Activated naive CD4-positive, alpha-beta T cell treated with anti-CD3 and anti-CD28 coated beads, Interleukin-2, amount 50 U/mL, for 72 hours (primary cell): ENCODE measurements at regions not wholly inside any gene's neighbourhood (a gene's known extent, or its start where the extent isn't known, plus 50 kb on each side); places are given as distances from the start of the nearest gene placed in this dataset.

Experiments
- ATAC-seq, 2 donors: fragments of 150-1000 bp; cut with Tn5 transposase; 2 replicates each; pipeline ENCODE4 v1.10.0; 2021; ENCODE audit warnings: mild to moderate bottlenecking in 2 of 2, moderate library complexity in 2 of 2
- DNase-seq, 2 donors: peaks; one replicate each; pipeline ENCODE4 v3.0.0; 2021 to 2022; ENCODE audit warnings: low spot score in 2 of 2
- H3K27ac Mint-ChIP-seq, 2 donors: one replicate each; pipeline ENCODE4 v1.8.0; 2022; ENCODE audit warnings: mild to moderate bottlenecking in 2 of 2, mixed read lengths in 2 of 2
- H3K36me3 Mint-ChIP-seq, 2 donors: one replicate each; pipeline ENCODE4 v1.8.0; 2022; ENCODE audit warnings: mixed read lengths in 2 of 2
- H3K9me3 Mint-ChIP-seq, 2 donors: one replicate each; pipeline ENCODE4 v1.8.0; 2022; ENCODE audit warnings: mixed read lengths in 2 of 2

GRCh38 chr4:136319789-136320464 is 1212.4 kb downstream of the PCDH18 start:
- Mint-ChIP-seq H3K36me3 (no peaks in the 10 kb centered on the region), H3K27ac (no peak overlapping the region), H3K9me3 (peaks cover 0 to 14% of the 10 kb centered on the region in 2 donors)
- no peak for DNase-seq
- no peak for ATAC-seq

DNA sequence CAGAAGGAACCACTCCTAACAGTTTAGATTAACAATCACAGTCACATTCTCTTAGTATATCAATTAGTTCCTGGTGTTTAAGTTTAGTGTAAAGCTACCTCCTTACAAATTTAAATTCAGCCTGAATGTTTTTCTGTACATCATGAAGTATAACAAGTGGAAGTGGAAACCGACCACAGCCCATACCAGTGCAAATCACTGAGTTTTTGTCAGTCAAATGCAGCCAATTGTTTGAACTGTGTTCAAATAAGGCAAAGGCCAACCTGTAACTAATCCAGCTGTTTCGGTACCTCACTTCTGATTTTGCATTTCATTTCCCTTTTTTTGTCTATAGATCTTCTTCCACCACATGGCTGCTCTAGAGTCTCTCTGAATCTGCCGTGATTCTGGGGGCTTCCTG is 1215.3 kb downstream of the PCDH18 start:
- ATAC-seq (no peak), DNase-seq (no peak)
- Mint-ChIP-seq H3K9me3 (peaks cover 2 to 4% of the 10 kb centered on the region in 2 donors), H3K36me3 (no peaks in the 10 kb centered on the region), H3K27ac (no peak overlapping the region)

GRCh38 chr4:136314686-136315085 is 1217.6 kb downstream of the PCDH18 start:
- H3K9me3 Mint-ChIP-seq, result peaks cover 5 to 10% of the 10 kb centered on the region in 2 donors
- DNase-seq, result no peak
- no peaks in the 10 kb centered on the region for H3K36me3 Mint-ChIP-seq
- ATAC-seq, result no peak
- H3K27ac Mint-ChIP-seq, result no peak overlapping the region

DNA sequence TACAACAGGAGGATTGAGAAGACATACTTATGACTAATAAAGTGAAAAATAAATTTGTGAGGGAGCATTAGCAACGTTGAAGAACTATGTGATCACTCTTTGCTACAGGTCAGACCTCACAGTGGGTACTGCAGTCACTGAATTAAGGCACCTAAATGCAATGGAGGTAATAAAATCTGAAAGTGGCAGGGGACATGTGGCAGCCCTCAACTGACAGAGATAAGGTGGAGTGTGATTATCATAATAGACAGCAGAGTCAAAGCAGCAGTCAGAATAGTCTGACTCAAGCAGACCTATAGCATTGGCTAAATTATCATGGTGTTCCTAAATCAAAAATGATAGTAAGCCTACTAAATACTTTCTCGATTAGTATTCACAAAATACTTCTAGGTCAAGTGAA is 1220.5 kb downstream of the PCDH18 start:
- H3K36me3 Mint-ChIP-seq, result no peaks in the 10 kb centered on the region
- ATAC-seq (no peak), DNase-seq (no peak)
- peaks cover 5 to 10% of the 10 kb centered on the region in 2 donors for H3K9me3 Mint-ChIP-seq
- H3K27ac Mint-ChIP-seq, result no peak overlapping the region

GRCh38 chr4:136307765-136308164 is 1224.5 kb downstream of the PCDH18 start:
- no peak overlapping the region for H3K27ac Mint-ChIP-seq

DNA sequence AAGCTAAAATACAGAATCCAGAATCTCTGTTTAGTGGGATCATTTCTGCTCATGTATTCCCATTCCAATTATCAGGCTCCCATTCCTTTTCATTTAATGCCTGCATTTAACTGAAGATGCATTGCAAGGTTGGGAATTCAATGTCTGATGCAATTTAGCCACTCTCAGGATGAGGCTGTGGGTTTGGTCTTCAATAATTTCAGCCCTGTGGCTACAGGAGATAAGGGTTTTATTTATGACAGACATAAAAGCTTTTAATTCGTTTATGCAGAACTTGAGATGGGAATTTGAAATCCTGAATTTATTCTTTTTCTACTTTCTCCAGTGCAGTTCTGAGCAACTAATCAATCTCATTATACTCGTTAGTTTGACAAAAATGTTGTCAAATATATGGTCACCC is 1225.9 kb downstream of the PCDH18 start:
- no peak overlapping the region for H3K27ac Mint-ChIP-seq
- no peaks in the 10 kb centered on the region for H3K36me3 Mint-ChIP-seq
- H3K9me3 Mint-ChIP-seq, result peaks cover 3 to 4% of the 10 kb centered on the region in 2 donors
- no peak for ATAC-seq
- no peak for DNase-seq

More at GRCh38 chr4:136307765-136308164, 1224.5 kb downstream of the PCDH18 start:
- Mint-ChIP-seq H3K36me3 (no peaks in the 10 kb centered on the region), H3K9me3 (peaks cover 5% of the 10 kb centered on the region in 2 donors)
- ATAC-seq, result no peak
- DNase-seq, result no peak

- ATAC-seq (no peak), DNase-seq (no peak)
- Mint-ChIP-seq H3K27ac (no peak overlapping the region), H3K36me3 (no peaks in the 10 kb centered on the region), H3K9me3 (no peaks in the 10 kb centered on the region)
These were observed 1229.7 kb downstream of the PCDH18 start for GRCh38 chr4:136302566-136302965.

- DNase-seq (no peak), ATAC-seq (no peak)
- no peaks in the 10 kb centered on the region for H3K36me3 Mint-ChIP-seq
- H3K9me3 Mint-ChIP-seq, result no peaks in the 10 kb centered on the region
- no peak overlapping the region for H3K27ac Mint-ChIP-seq
These were observed 1230.4 kb downstream of the PCDH18 start for GRCh38 chr4:136301749-136302495.

GRCh38 chr4:136283977-136284376 is 1248.3 kb downstream of the PCDH18 start:
- Mint-ChIP-seq H3K9me3 (peaks cover 11 to 12% of the 10 kb centered on the region in 2 donors), H3K36me3 (no peaks in the 10 kb centered on the region), H3K27ac (no peak overlapping the region)
- no peak for ATAC-seq
- DNase-seq, result no peak

- Mint-ChIP-seq H3K27ac (no peak overlapping the region), H3K36me3 (no peaks in the 10 kb centered on the region), H3K9me3 (peaks cover 16 to 19% of the 10 kb centered on the region in 2 donors)
- ATAC-seq (no peak), DNase-seq (no peak)
These were observed 1250.4 kb downstream of the PCDH18 start for GRCh38 chr4:136281889-136282288.

GRCh38 chr4:136281307-136281706 is 1251.0 kb downstream of the PCDH18 start:
- Mint-ChIP-seq H3K9me3 (peaks cover 16 to 19% of the 10 kb centered on the region in 2 donors), H3K36me3 (no peaks in the 10 kb centered on the region), H3K27ac (no peak overlapping the region)
- DNase-seq, result no peak
- ATAC-seq, result no peak

- H3K27ac Mint-ChIP-seq, result no peak overlapping the region
- no peak for DNase-seq
- no peak for ATAC-seq
- H3K36me3 Mint-ChIP-seq, result no peaks in the 10 kb centered on the region
- H3K9me3 Mint-ChIP-seq, result peaks cover 21 to 25% of the 10 kb centered on the region in 2 donors
These were observed 1254.6 kb downstream of the PCDH18 start for GRCh38 chr4:136277741-136278140.

- H3K36me3 Mint-ChIP-seq, result no peaks in the 10 kb centered on the region
- DNase-seq, result no peak
- H3K27ac Mint-ChIP-seq, result no peak overlapping the region
- ATAC-seq, result no peak
- peaks cover 4 to 10% of the 10 kb centered on the region in 2 donors for H3K9me3 Mint-ChIP-seq
These were observed 1285.4 kb downstream of the PCDH18 start for GRCh38 chr4:136246876-136247275.

DNA sequence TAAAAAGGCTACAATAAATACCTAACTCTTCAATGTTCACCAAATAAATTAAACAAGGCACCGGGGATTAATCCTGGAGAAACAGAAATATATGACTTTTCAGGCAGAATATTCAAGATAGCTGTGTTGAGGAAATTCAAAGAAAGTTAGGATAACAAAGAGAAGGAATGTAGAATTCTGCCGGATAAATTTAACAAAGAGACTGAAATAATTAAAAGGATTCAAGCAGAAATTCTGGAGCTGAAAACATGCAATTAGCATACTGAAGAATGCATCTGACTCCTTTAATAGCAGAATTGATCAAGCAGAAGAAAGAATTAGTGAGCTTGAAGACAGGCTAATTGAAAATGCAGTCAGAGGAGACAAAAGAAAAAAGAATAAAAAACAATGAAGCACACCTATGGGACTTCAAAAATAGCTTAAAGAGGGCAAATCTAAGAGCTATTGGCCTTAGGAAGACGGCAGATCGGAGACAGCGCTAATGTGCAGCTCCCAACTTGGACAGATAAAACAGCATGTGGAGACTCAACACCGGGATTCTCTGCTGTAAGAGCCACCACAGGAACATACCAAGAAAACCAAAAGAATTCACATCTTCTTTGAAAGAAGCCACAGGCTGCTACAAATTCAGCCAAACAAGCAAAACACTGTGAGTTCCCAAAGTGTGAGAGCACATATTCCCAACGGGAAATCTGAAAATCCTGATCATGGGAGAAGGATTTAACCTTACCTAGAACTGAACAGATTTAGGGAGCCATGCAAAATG is 1290.9 kb downstream of the PCDH18 start:
- DNase-seq, result no peak
- H3K9me3 Mint-ChIP-seq, result peaks cover 18 to 23% of the 10 kb centered on the region in 2 donors
- no peak overlapping the region for H3K27ac Mint-ChIP-seq
- H3K36me3 Mint-ChIP-seq, result no peaks in the 10 kb centered on the region
- ATAC-seq, result no peak

DNA sequence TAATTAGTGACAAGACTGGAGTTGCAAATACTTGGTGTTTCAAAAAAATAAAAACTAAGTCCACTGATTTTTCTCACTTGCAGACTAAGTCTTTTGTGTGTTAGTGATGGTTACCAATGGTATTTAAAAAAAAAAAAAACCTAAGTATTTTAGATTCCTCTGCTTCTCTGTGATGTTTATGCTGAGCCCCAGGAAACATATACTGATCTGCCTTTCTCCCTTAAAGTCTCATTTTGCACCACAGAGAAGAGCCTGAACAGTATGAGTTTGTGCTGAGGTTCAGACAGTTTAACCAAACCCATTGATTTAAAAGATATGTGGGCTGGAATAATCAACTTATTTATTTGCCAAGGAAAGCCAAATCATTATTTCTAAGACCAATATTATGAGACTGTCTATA is 1305.0 kb downstream of the PCDH18 start:
- Mint-ChIP-seq H3K27ac (no peak overlapping the region), H3K36me3 (no peaks in the 10 kb centered on the region), H3K9me3 (peaks cover 8 to 13% of the 10 kb centered on the region in 2 donors)
- DNase-seq, result no peak
- ATAC-seq, result no peak

DNA sequence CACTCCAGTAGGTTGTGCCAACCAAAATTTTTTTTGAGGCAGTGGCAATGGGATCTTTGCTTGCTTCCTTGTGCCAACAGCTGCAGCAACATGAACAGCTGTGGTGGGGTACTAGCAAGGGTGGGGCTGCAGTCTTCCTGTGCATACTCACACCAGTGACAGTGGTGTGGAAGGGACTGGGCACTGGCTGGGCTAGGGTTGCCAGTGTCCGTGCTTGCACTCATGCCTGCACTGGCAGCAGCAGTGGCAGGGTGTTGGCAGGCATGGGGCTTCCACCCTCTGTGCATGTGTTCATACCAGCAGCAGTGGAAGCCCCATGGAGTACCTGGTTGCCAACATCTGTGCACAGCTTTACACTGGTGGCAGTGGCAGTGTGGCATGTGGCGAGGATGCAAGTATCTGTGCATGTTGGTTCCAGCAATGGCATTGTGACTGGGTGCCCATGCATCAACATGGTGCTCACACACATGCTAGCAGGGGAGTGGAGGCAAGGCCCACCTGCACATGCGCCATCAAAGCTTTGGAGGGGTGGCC is 1312.6 kb downstream of the PCDH18 start:
- H3K27ac Mint-ChIP-seq, result no peak overlapping the region
- peaks cover 5 to 9% of the 10 kb centered on the region in 2 donors for H3K9me3 Mint-ChIP-seq
- peaks cover 0 to 4% of the 10 kb centered on the region in 2 donors for H3K36me3 Mint-ChIP-seq
- ATAC-seq (no peak), DNase-seq (no peak)

- ATAC-seq, result no peak
- no peak for DNase-seq
- Mint-ChIP-seq H3K27ac (no peak overlapping the region), H3K36me3 (no peaks in the 10 kb centered on the region), H3K9me3 (peaks cover 3 to 12% of the 10 kb centered on the region in 2 donors)
These were observed 1329.1 kb downstream of the PCDH18 start for GRCh38 chr4:136203199-136203598.
